Testis (tissue), 2 donors: ENCODE measurements at regions not wholly inside any gene's neighbourhood (a gene's known extent, or its start where the extent isn't known, plus 50 kb on each side); places are given as distances from the start of the nearest gene placed in this dataset.
A peak's percentile ranks its signal among the peaks of the same experiment; 100 is the strongest.

Source experiments
- DNase-seq: peaks from one replicate; pipeline ENCODE4 v3.0.0-alpha.2; 2019
- H3K27ac ChIP-seq, 2 donors: fragments of 200-600 bp; sonication (generic); one replicate each; pipeline ENCODE4 v1.5.1; 2019
- H3K27me3 ChIP-seq: fragments of 200-600 bp; sonication (generic); one replicate; pipeline ENCODE4 v1.5.1; 2019
- H3K36me3 ChIP-seq: fragments of 200-600 bp; sonication (generic); one replicate; pipeline ENCODE4 v1.5.1; 2017; ENCODE audit warnings: low read depth; ENCODE audit errors: missing control alignments
- H3K4me1 ChIP-seq: fragments of 200-600 bp; sonication (generic); one replicate; pipeline ENCODE4 v1.5.1; 2019
- H3K4me3 ChIP-seq, 2 donors: fragments of 200-600 bp; sonication (generic); one replicate each; pipeline ENCODE4 v1.5.1; 2017 to 2019
- H3K9me3 ChIP-seq: fragments of 200-600 bp; sonication (generic); one replicate; pipeline ENCODE4 v1.5.1; 2017
- POLR2A ChIP-seq: fragments of 450-650 bp; IDR thresholded peaks from one replicate; pipeline ENCODE4 v1.6.1; 2017; ENCODE audit warnings: antibody characterized with exemption, mild to moderate bottlenecking, moderate library complexity
- WGBS, 2 donors: methylation state at CpG; one replicate each; pipeline ENCODE4 v1.1.5; 2018; 5-methylcytosine and 5-hydroxymethylcytosine counted together
- intact Hi-C: fragments of 100-400 bp; cut with DNase I; formaldehyde crosslinking; loops from one replicate; pipeline ENCODE4 v1.15.1; 2023; ENCODE audit warnings: low total_unique reads
- TF ChIP-seq, protein P1 (sequence below), 3 experiments: fragments of 450-650 bp in 2 of 3; fragments of 200-600 bp in 1 of 3; sonication (generic) in 1 of 3; IDR thresholded peaks; one replicate each; pipeline ENCODE4 v1.5.1; 2016 to 2019; ENCODE audit warnings: antibody characterized with exemption in 3 of 3, mild to moderate bottlenecking in 2 of 3, moderate library complexity in 1 of 3

DNA sequence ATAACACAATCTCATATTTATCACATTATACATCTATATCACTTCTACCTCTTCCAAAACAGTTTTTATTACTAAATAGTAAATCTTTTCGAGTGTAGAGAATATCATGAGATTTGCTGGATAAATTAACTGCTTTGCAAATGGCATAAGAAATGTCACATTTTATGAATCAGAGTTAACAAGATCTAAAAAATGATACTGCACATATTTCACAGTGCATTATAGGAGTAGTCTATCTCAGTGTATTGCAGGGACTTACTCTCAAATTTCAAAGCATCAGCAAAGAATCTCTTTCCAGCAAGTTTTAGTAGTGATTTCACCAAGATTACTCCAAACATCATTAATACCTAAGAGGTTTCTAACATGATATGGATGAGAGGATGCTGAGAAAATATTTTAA lies 687.1 kb upstream of the SLITRK1 start:
- Histone ChIP-seq H3K9me3 (no peaks in the 10 kb centered on the region), H3K36me3 (no peaks in the 10 kb centered on the region), H3K27ac (no peak overlapping the region), H3K4me1 (no peaks in the 10 kb centered on the region), H3K27me3 (no peaks in the 10 kb centered on the region), H3K4me3 (no peak overlapping the region)
- intact Hi-C loops = no loop called here
- TF ChIP-seq, protein P1, sequence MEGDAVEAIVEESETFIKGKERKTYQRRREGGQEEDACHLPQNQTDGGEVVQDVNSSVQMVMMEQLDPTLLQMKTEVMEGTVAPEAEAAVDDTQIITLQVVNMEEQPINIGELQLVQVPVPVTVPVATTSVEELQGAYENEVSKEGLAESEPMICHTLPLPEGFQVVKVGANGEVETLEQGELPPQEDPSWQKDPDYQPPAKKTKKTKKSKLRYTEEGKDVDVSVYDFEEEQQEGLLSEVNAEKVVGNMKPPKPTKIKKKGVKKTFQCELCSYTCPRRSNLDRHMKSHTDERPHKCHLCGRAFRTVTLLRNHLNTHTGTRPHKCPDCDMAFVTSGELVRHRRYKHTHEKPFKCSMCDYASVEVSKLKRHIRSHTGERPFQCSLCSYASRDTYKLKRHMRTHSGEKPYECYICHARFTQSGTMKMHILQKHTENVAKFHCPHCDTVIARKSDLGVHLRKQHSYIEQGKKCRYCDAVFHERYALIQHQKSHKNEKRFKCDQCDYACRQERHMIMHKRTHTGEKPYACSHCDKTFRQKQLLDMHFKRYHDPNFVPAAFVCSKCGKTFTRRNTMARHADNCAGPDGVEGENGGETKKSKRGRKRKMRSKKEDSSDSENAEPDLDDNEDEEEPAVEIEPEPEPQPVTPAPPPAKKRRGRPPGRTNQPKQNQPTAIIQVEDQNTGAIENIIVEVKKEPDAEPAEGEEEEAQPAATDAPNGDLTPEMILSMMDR (IDR thresholded peaks at IDR 0.05) = no peak
- no peak for TF ChIP-seq POLR2A
- DNase-seq = no peak
- 78 to 81% methylated on average over 1 of the region's 1 CpG for WGBS, 2 donors

DNA sequence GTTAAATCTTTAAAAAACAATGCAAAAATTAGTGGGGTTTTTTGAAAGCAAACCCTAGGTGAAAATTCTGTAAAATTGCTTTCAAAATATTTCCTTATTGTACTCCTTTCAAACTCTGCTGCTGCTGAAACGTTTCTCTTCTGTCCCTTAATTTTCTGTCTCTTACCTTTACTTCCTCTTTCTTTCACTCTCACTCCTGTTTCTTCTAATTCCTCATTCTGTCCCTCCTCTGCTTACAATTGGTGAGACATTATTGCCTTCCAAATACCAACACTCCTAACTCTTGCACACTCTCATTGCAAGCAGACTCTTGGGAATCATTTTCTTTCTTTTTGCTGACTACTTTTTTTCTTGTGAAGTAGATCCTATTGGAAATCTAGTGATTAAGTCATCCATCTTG lies 685.6 kb upstream of the SLITRK1 start:
- intact Hi-C loops = no loop called here
- TF ChIP-seq, protein P1 (IDR thresholded peaks at IDR 0.05) = no peak
- TF ChIP-seq POLR2A = no peak
- no peaks in the 10 kb centered on the region for H3K36me3 ChIP-seq
- H3K27me3 ChIP-seq = no peaks in the 10 kb centered on the region
- no peak overlapping the region for H3K27ac ChIP-seq
- H3K9me3 ChIP-seq = no peaks in the 10 kb centered on the region
- no peaks in the 10 kb centered on the region for H3K4me1 ChIP-seq
- no peak overlapping the region for H3K4me3 ChIP-seq
- 48% methylated on average over 1 of the region's 1 CpG for WGBS, 2 donors
- no peak for DNase-seq

DNA sequence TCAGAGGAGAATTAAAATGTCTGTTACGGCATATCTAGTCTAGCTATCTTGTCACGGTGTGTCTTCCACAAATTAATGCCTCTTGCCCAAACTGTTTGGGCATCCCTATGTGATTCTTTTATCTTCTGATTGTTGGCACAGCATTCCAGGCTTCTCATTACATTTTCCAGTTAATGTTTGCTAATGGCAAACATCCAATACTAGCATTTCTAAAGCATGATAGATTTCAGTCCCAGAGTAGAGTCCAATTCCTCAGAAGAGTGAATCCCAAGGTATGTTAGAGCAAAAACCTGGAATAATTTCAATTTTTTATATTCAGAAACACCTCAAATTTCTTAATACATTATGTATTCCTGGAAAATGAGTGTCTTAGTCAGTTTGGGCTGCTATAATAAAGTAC lies 684.5 kb upstream of the SLITRK1 start:
- H3K4me3 ChIP-seq = no peak overlapping the region
- intact Hi-C loops = no loop called here
- no peaks in the 10 kb centered on the region for H3K36me3 ChIP-seq
- H3K4me1 ChIP-seq = no peaks in the 10 kb centered on the region
- 88 to 97% methylated on average over 2 of the region's 2 CpGs for WGBS, 2 donors
- no peaks in the 10 kb centered on the region for H3K27me3 ChIP-seq
- no peak overlapping the region for H3K27ac ChIP-seq
- H3K9me3 ChIP-seq = no peaks in the 10 kb centered on the region
- DNase-seq = no peak
- no peak for TF ChIP-seq POLR2A
- TF ChIP-seq, protein P1 (IDR thresholded peaks at IDR 0.05) = no peak

DNA sequence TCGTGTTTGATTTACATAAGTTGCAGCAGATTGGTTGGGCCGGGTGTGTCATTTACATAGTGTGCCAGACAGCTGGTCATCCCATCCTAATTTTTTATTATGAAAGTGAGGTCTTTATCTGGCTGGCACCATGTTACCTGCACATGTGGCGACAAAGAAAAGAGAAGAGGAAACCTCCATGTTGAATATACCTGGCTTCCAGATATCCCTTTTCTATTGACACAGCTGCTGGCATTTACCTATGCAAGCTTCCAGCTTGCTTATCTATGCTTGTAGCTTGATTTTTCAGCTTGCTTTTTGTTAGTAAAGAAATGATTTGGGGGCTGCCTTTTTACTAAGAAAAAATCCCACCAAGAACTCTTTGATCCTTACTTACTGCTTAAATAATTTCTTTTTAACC lies 681.3 kb upstream of the SLITRK1 start:
- intact Hi-C loops = no loop called here
- no peak overlapping the region for H3K27ac ChIP-seq
- 78 to 82% methylated on average over 3 of the region's 3 CpGs for WGBS, 2 donors
- H3K27me3 ChIP-seq = no peaks in the 10 kb centered on the region
- no peaks in the 10 kb centered on the region for H3K36me3 ChIP-seq
- no peaks in the 10 kb centered on the region for H3K9me3 ChIP-seq
- H3K4me3 ChIP-seq = no peak overlapping the region
- H3K4me1 ChIP-seq = no peaks in the 10 kb centered on the region
- no peak for TF ChIP-seq POLR2A
- TF ChIP-seq, protein P1 (IDR thresholded peaks at IDR 0.05) = no peak
- DNase-seq = no peak

DNA sequence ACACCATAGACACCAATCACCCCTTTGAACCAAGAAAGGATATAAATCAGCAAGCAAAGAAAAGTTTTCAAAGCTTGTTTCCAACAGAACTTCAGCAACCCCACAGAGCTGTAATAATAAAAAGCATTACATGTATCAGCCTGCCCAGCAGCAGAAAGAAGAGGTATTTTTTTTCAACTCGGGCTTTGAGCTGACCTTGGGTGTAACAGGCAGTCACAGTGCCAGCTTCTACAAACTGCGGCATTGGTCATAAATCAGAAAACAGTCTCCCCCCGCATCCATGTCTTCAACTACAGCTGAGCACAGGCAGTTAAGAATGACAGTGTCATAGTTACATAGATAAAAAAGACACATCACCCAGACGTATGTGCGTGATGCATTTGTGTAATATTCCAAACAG lies 671.0 kb upstream of the SLITRK1 start:
- no peaks in the 10 kb centered on the region for H3K27me3 ChIP-seq
- H3K4me3 ChIP-seq = no peak overlapping the region
- H3K4me1 ChIP-seq = no peaks in the 10 kb centered on the region
- H3K27ac ChIP-seq = no peak overlapping the region
- DNase-seq = peak; percentile 38
- intact Hi-C loops = no loop called here
- H3K9me3 ChIP-seq = no peaks in the 10 kb centered on the region
- WGBS, 2 donors = 22 to 24% methylated on average over 5 of the region's 5 CpGs
- TF ChIP-seq POLR2A = no peak
- TF ChIP-seq, protein P1 (IDR thresholded peaks at IDR 0.05) = no peak
- H3K36me3 ChIP-seq = no peaks in the 10 kb centered on the region
